SU-DHL-6 (cell line): ENCODE measurements at regions not wholly inside any gene's neighbourhood (a gene's known extent, or its start where the extent isn't known, plus 50 kb on each side); places are given as distances from the start of the nearest gene placed in this dataset.

Experiments used
- H2AFZ ChIP-seq: fragments of 200-600 bp; sonication (generic); 2 replicates; pipeline ENCODE4 v1.6.1; 2014; ENCODE audit warnings: low read depth, mild to moderate bottlenecking, moderate library complexity, mixed read lengths, antibody characterized with exemption, low read length; ENCODE audit not compliant: severe bottlenecking
- H3F3A ChIP-seq: fragments of 200-600 bp; shearing (Covaris generic); 2 replicates; pipeline ENCODE4 v1.6.0; 2016; ENCODE audit warnings: antibody characterized with exemption, mild to moderate bottlenecking; ENCODE audit not compliant: insufficient read depth
- H3K27ac ChIP-seq: fragments of 200-600 bp; sonication (generic); 2 replicates; pipeline ENCODE4 v1.5.1; 2016; ENCODE audit warnings: low read depth, mild to moderate bottlenecking, low read length, moderate library complexity, mixed read lengths
- H3K27me3 ChIP-seq: fragments of 200-600 bp; sonication (generic), shearing (Covaris generic); 2 replicates; pipeline ENCODE4 v1.6.0; 2014; ENCODE audit warnings: mild to moderate bottlenecking, low read length
- H3K36me3 ChIP-seq: fragments of 200-600 bp; sonication (generic); 2 replicates; pipeline ENCODE4 v1.6.1; 2014; ENCODE audit warnings: mild to moderate bottlenecking, low read length, mixed read lengths
- H3K4me2 ChIP-seq: fragments of 300-600, 200-600 bp; shearing (Covaris generic), sonication (generic); 2 replicates; pipeline ENCODE4 v1.6.0; 2014; ENCODE audit warnings: low read length, low read depth, mild to moderate bottlenecking; ENCODE audit not compliant: poor library complexity, severe bottlenecking
- H3K4me3 ChIP-seq: fragments of 200-600 bp; sonication (generic); 2 replicates; pipeline ENCODE4 v1.5.1; 2014; ENCODE audit warnings: antibody characterized with exemption, low read length, mild to moderate bottlenecking, mixed read lengths; ENCODE audit not compliant: insufficient read depth, poor library complexity, severe bottlenecking
- H3K79me2 ChIP-seq: fragments of 200-600 bp; sonication (generic); 2 replicates; pipeline ENCODE4 v1.6.1; 2014; ENCODE audit warnings: mild to moderate bottlenecking, low read length, moderate library complexity; ENCODE audit not compliant: insufficient read depth
- H3K9ac ChIP-seq: fragments of 200-600 bp; sonication (generic); 2 replicates; pipeline ENCODE4 v1.7.0; 2014; ENCODE audit warnings: mild to moderate bottlenecking, low read length
- H3K9me2 ChIP-seq: fragments of 200-600 bp; sonication (generic); replicated peaks from 2 replicates; pipeline ENCODE4 v1.6.1; 2014; ENCODE audit warnings: low read length; ENCODE audit not compliant: insufficient read depth
- H3K9me3 ChIP-seq: fragments of 200-600 bp; sonication (generic); 2 replicates; pipeline ENCODE4 v1.6.1; 2014; ENCODE audit warnings: low read length, mixed read lengths; ENCODE audit not compliant: insufficient read depth
- H4K20me1 ChIP-seq: fragments of 200-600 bp; sonication (generic); 2 replicates; pipeline ENCODE4 v1.6.1; 2014; ENCODE audit warnings: low read depth, mild to moderate bottlenecking, antibody characterized with exemption, low read length, moderate library complexity, mixed read lengths
- EZH2phosphoT487 ChIP-seq: fragments of 200-600 bp; sonication (generic), shearing (Covaris generic); conservative IDR thresholded peaks from 2 replicates; pipeline ENCODE4 v1.6.1; 2018; ENCODE audit warnings: mild to moderate bottlenecking, antibody characterized with exemption, low read length, moderate library complexity, mixed read lengths
- TF ChIP-seq, protein P1 (sequence below): fragments of 200-600 bp; sonication (generic); IDR thresholded peaks from one replicate; pipeline ENCODE4 v1.5.1; 2017; ENCODE audit warnings: antibody characterized with exemption, mild to moderate bottlenecking, low read length, moderate library complexity; ENCODE audit not compliant: insufficient read depth, poor library complexity, severe bottlenecking

DNA sequence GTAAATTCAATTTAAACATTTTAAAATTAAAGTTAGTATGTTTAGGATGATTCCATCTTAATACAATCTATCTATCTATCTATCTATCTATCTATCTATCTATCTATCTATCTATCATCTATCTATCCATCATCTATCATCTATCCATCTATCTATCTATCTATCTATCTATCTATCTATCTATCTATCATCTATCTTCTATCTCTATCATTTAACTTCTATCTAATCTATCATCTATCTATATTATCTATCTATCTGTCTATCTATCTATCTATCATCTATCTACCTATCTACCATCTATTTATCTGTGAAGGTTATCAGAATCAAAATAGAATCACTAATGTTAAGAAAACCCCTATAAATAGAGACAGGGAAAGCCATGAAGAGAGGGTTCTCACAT lies 78.3 kb downstream of the RAMP3 start:
- Histone ChIP-seq H2AFZ (no peak overlapping the region), H3K27ac (no peak overlapping the region), H3K9me2 (no peaks in the 10 kb centered on the region), H3F3A (no peaks in the 10 kb centered on the region), H3K9ac (no peak overlapping the region), H3K9me3 (no peaks in the 10 kb centered on the region), H3K27me3 (no peaks in the 10 kb centered on the region), H3K79me2 (no peaks in the 10 kb centered on the region), H4K20me1 (no peaks in the 10 kb centered on the region), H3K4me3 (no peak overlapping the region), H3K36me3 (no peaks in the 10 kb centered on the region), H3K4me2 (no peak overlapping the region)
- no peak for TF ChIP-seq EZH2phosphoT487
- TF ChIP-seq, protein P1, sequence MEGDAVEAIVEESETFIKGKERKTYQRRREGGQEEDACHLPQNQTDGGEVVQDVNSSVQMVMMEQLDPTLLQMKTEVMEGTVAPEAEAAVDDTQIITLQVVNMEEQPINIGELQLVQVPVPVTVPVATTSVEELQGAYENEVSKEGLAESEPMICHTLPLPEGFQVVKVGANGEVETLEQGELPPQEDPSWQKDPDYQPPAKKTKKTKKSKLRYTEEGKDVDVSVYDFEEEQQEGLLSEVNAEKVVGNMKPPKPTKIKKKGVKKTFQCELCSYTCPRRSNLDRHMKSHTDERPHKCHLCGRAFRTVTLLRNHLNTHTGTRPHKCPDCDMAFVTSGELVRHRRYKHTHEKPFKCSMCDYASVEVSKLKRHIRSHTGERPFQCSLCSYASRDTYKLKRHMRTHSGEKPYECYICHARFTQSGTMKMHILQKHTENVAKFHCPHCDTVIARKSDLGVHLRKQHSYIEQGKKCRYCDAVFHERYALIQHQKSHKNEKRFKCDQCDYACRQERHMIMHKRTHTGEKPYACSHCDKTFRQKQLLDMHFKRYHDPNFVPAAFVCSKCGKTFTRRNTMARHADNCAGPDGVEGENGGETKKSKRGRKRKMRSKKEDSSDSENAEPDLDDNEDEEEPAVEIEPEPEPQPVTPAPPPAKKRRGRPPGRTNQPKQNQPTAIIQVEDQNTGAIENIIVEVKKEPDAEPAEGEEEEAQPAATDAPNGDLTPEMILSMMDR, result no peak

DNA sequence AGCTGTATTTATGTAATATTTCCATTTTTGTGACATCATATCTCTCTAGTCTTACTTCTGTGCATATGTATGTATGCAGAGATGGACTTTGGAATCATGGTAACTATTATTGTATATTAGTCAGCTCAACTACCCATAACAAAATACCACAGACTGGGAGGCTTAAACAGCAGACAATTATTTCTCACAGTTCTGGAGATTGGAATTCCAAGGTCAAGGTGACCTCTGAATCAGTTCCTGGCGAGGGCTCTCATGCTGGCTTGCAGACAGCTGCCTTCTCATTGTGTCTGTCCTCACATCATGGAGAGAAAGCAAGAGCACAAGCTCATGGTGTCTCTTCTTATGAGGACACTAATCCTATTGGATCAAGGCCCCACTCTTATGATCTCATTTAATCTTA lies 79.1 kb downstream of the RAMP3 start:
- Histone ChIP-seq H4K20me1 (no peaks in the 10 kb centered on the region), H3K9me2 (no peaks in the 10 kb centered on the region), H3K9ac (no peak overlapping the region), H2AFZ (no peak overlapping the region), H3F3A (no peaks in the 10 kb centered on the region), H3K4me2 (no peak overlapping the region), H3K27ac (no peak overlapping the region), H3K27me3 (no peaks in the 10 kb centered on the region), H3K79me2 (no peaks in the 10 kb centered on the region), H3K36me3 (no peaks in the 10 kb centered on the region), H3K9me3 (no peaks in the 10 kb centered on the region), H3K4me3 (no peak overlapping the region)
- TF ChIP-seq EZH2phosphoT487, result no peak
- TF ChIP-seq, protein P1, result no peak

DNA sequence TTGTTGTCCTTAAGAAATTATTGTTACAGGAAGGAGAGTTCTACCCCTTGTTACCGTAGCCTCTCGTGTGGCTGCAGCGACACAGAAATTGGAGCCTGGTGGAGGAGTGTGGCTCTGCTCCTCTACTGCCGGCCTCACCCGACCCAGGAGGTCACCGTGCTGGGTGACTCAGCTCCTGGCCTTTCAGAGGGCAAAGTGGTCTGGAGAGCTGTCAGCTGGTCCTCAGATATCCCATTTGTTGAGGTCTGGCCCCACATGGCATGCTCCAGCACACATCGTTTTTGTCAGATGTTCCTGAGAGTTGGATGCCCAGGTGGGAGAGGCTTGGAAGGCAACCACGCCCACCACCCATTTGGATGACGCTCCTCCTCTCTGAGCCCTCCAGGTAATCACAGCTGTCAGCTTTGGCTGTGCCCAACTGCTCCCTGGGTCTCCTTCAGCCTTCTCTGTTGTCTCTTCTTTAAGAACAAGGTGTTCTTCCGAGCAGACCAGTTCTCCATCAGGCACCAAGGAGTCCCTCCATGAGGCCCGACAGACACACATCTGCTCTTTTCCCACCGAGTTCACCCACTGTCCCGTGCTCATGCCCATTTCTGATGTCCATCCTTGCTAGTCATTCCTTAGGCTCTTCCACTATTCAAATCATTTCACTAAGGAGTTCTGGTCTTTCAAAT lies 80.3 kb downstream of the RAMP3 start:
- Histone ChIP-seq H2AFZ (no peak overlapping the region), H3K9me3 (no peaks in the 10 kb centered on the region), H3K9ac (no peak overlapping the region), H3K9me2 (no peaks in the 10 kb centered on the region), H3K27ac (no peak overlapping the region), H3K36me3 (no peaks in the 10 kb centered on the region), H4K20me1 (no peaks in the 10 kb centered on the region), H3K4me3 (no peak overlapping the region), H3F3A (no peaks in the 10 kb centered on the region), H3K27me3 (no peaks in the 10 kb centered on the region), H3K4me2 (no peak overlapping the region), H3K79me2 (no peaks in the 10 kb centered on the region)
- no peak for TF ChIP-seq EZH2phosphoT487

DNA sequence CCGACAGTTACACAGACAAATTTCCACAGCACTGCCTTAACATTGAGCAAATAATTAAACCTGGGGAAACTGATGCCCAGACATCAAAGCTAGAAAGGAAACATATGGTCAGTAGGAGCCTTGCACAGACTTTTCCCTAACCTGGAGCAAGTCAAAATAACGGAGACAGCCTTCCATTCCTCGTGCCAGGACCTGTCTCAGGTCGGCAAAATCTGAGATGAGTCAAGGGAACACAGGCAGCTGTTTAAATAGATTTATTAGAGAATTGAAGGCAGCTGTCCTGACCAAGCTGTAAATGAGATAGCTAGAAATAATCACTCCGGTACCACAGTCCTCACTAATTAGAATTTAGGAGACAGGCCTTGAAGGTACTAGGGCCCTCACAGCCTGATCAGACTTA lies 81.2 kb downstream of the RAMP3 start:
- no peak overlapping the region for H3K27ac ChIP-seq
- H4K20me1 ChIP-seq, result no peaks in the 10 kb centered on the region
- no peaks in the 10 kb centered on the region for H3K27me3 ChIP-seq
- no peak overlapping the region for H3K9ac ChIP-seq
- no peak for TF ChIP-seq EZH2phosphoT487
- TF ChIP-seq, protein P1, result no peak
- H2AFZ ChIP-seq, result no peak overlapping the region
- H3K9me2 ChIP-seq, result no peaks in the 10 kb centered on the region
- H3K79me2 ChIP-seq, result no peaks in the 10 kb centered on the region
- no peak overlapping the region for H3K4me2 ChIP-seq
- H3K36me3 ChIP-seq, result no peaks in the 10 kb centered on the region
- no peaks in the 10 kb centered on the region for H3K9me3 ChIP-seq
- H3F3A ChIP-seq, result no peaks in the 10 kb centered on the region
- no peak overlapping the region for H3K4me3 ChIP-seq
